ENCODE measurements at regions not wholly inside any gene's neighbourhood (a gene's known extent, or its start where the extent isn't known, plus 50 kb on each side); places are given as distances from the start of the nearest gene placed in this dataset.

DNA sequence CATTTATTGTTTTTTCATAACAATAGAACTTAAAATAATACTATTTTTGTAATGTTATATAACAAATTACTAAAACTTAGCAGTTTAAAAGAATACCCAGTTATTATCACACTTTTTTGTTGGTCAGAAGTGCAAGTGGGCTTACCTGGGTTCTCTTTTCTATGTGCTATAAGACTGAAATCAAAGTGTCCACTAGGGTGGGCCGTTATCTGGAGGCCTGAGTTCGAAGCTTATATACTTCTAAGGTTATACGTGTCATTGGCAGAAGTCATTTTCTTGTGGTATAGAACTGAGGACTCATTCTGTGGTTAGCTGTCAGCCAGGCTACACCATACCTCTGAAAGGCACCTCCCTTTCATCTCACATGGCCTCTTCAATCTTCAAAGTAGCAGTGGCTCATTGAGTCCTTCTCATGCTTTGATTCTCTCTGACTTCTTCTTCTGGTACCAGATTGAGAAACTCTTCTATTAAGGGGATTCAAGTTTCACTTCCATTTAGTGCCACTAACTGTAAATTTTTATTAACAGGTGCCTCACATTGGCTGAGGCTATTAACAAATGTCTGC is 414.3 kb downstream of the AMY1C start:
- TF ChIP-seq, protein P1, sequence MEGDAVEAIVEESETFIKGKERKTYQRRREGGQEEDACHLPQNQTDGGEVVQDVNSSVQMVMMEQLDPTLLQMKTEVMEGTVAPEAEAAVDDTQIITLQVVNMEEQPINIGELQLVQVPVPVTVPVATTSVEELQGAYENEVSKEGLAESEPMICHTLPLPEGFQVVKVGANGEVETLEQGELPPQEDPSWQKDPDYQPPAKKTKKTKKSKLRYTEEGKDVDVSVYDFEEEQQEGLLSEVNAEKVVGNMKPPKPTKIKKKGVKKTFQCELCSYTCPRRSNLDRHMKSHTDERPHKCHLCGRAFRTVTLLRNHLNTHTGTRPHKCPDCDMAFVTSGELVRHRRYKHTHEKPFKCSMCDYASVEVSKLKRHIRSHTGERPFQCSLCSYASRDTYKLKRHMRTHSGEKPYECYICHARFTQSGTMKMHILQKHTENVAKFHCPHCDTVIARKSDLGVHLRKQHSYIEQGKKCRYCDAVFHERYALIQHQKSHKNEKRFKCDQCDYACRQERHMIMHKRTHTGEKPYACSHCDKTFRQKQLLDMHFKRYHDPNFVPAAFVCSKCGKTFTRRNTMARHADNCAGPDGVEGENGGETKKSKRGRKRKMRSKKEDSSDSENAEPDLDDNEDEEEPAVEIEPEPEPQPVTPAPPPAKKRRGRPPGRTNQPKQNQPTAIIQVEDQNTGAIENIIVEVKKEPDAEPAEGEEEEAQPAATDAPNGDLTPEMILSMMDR (conservative IDR thresholded peaks at IDR 0.05; ENCODE audit: low read length) = no peak
- TF ChIP-seq EZH2phosphoT487 (IDR thresholded peaks at IDR 0.05; ENCODE audit: borderline replicate concordance) = no peak
